Ovary (tissue), 7 donors: ENCODE measurements at regions not wholly inside any gene's neighbourhood (a gene's known extent, or its start where the extent isn't known, plus 50 kb on each side); places are given as distances from the start of the nearest gene placed in this dataset.

ENCODE experiments used
- DNase-seq, 5 donors: peaks; one replicate each; pipeline ENCODE4 v3.0.0-alpha.2; 2019 to 2020
- H3K27ac ChIP-seq, 2 donors: fragments of 200-600 bp; one replicate each; pipeline versions ENCODE4 v1.5.1 to v1.8.0; 2019 to 2022
- H3K27me3 ChIP-seq: fragments of 200-600 bp; one replicate; pipeline ENCODE4 v1.8.0; 2022
- H3K36me3 ChIP-seq: fragments of 200-600 bp; sonication (generic); one replicate; pipeline ENCODE4 v1.5.1; 2019
- H3K4me1 ChIP-seq: one replicate; pipeline ENCODE4 v1.8.1; 2013; ENCODE audit warnings: mild to moderate bottlenecking, moderate library complexity; ENCODE audit not compliant: insufficient read depth
- H3K4me3 ChIP-seq: fragments of 200-600 bp; sonication (generic); one replicate; pipeline ENCODE4 v1.5.1; 2017
- H3K9me3 ChIP-seq, 2 donors: fragments of 200-600 bp in 1 of 2; sonication (generic) in 1 of 2; one replicate each; pipeline versions ENCODE4 v1.5.1 to v1.8.1; 2013 to 2019; ENCODE audit warnings: mild to moderate bottlenecking in 1 of 2, moderate library complexity in 1 of 2
- EP300 ChIP-seq: sonication (generic); formaldehyde crosslinking; IDR thresholded peaks from one replicate; pipeline ENCODE4 v1.6.1; 2017; ENCODE audit warnings: antibody characterized with exemption
- POLR2A ChIP-seq: fragments of 450-650 bp; IDR thresholded peaks from one replicate; pipeline ENCODE4 v1.6.1; 2017; ENCODE audit warnings: antibody characterized with exemption, mild to moderate bottlenecking, moderate library complexity
- WGBS, 3 donors: extraction: QIAGEN DNeasy Blood & Tissue Kit in 1 of 3; methylation state at CpG; one replicate each; pipeline versions ENCODE4 v1.1.5 to v1.1.7; 2013 to 2017; 5-methylcytosine and 5-hydroxymethylcytosine counted together
- intact Hi-C, 4 donors: fragments of 100-400 bp; cut with DNase I; formaldehyde crosslinking; loops; one replicate each; pipeline versions ENCODE4 v1.11.0 to v1.15.1; 2022 to 2023
- TF ChIP-seq, protein P1 (sequence below), 3 donors: fragments of 450-650 bp in 2 of 3; fragments of 200-600 bp in 1 of 3; IDR thresholded peaks; one replicate each; pipeline versions ENCODE4 v1.5.1 to v1.8.0; 2016 to 2022; ENCODE audit warnings: antibody characterized with exemption in 3 of 3, mild to moderate bottlenecking in 1 of 3
- donor health status: DM: no; HTN: no; CAD: no; lungs with moderate emphysema.
- donor health status: DM: no; HTN: no; CAD: no.
- donor health status: Bipolar disorder and iron deficiency.
- donor health status: DM: no; HTN: no; CAD: no.
- donor health status: DM: yes; HTN: yes; CAD: no.

- Histone ChIP-seq H3K36me3 (no peaks in the 10 kb centered on the region), H3K4me1 (no peaks in the 10 kb centered on the region), H3K27ac (no peak overlapping the region), H3K4me3 (no peak overlapping the region), H3K9me3 (no peaks in the 10 kb centered on the region), H3K27me3 (no peaks in the 10 kb centered on the region)
- DNase-seq = no peak
- WGBS, 3 donors = 89 to 94% (median 91%) methylated on average over 4 of the region's 4 CpGs
- TF ChIP-seq EP300 = no peak
- TF ChIP-seq, protein P1, sequence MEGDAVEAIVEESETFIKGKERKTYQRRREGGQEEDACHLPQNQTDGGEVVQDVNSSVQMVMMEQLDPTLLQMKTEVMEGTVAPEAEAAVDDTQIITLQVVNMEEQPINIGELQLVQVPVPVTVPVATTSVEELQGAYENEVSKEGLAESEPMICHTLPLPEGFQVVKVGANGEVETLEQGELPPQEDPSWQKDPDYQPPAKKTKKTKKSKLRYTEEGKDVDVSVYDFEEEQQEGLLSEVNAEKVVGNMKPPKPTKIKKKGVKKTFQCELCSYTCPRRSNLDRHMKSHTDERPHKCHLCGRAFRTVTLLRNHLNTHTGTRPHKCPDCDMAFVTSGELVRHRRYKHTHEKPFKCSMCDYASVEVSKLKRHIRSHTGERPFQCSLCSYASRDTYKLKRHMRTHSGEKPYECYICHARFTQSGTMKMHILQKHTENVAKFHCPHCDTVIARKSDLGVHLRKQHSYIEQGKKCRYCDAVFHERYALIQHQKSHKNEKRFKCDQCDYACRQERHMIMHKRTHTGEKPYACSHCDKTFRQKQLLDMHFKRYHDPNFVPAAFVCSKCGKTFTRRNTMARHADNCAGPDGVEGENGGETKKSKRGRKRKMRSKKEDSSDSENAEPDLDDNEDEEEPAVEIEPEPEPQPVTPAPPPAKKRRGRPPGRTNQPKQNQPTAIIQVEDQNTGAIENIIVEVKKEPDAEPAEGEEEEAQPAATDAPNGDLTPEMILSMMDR (IDR thresholded peaks at IDR 0.05) = no peak
- no peak for TF ChIP-seq POLR2A
- intact Hi-C loops = no loop called here
Measured at GRCh38 chr3:174639406-174639805, 219.7 kb upstream of the NAALADL2 start.

- 86 to 88% (median 87%) methylated on average over 3 of the region's 3 CpGs for WGBS, 3 donors
- Histone ChIP-seq H3K4me3 (no peak overlapping the region), H3K4me1 (no peaks in the 10 kb centered on the region), H3K9me3 (no peaks in the 10 kb centered on the region), H3K36me3 (no peaks in the 10 kb centered on the region), H3K27me3 (no peaks in the 10 kb centered on the region), H3K27ac (no peak overlapping the region)
- no peak for DNase-seq
- intact Hi-C loops = no loop called here
- TF ChIP-seq POLR2A (no peak), EP300 (no peak)
- TF ChIP-seq, protein P1 (IDR thresholded peaks at IDR 0.05) = no peak
Measured at GRCh38 chr3:174639970-174640369, 219.2 kb upstream of the NAALADL2 start.

DNA sequence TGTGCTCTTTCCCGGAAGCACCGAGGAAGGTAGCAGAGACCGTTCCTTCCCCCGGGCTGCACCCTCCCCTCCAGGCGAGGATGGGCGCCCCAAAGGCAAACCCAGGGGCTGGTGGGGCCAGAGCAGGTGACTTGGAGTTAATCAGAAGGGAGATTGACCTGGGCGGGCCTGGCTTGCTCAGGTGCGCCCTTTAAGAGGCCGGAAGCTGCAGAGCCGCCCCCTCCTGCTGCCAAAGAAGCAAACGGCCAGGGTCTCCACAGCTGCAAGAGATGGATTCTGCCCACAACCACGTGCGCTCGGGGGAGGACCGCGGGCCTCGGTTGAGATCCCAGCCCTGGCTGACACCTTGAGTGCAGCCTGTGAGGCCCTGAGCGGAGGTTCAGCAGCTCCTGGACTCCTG, 218.2 kb upstream of the NAALADL2 start:
- Histone ChIP-seq H3K9me3 (no peaks in the 10 kb centered on the region), H3K4me3 (no peak overlapping the region), H3K36me3 (no peaks in the 10 kb centered on the region), H3K4me1 (no peaks in the 10 kb centered on the region), H3K27me3 (no peaks in the 10 kb centered on the region), H3K27ac (no peak overlapping the region)
- intact Hi-C loops = no loop called here
- no peak for DNase-seq
- TF ChIP-seq POLR2A (no peak), EP300 (no peak)
- TF ChIP-seq, protein P1 (IDR thresholded peaks at IDR 0.05) = no peak
- 95 to 96% (median 95%) methylated on average over 18 of the region's 18 CpGs for WGBS, 3 donors

- Histone ChIP-seq H3K9me3 (no peaks in the 10 kb centered on the region), H3K4me3 (no peak overlapping the region), H3K4me1 (no peaks in the 10 kb centered on the region), H3K27me3 (no peaks in the 10 kb centered on the region), H3K27ac (no peak overlapping the region), H3K36me3 (no peaks in the 10 kb centered on the region)
- intact Hi-C loops = no loop called here
- DNase-seq = no peak
- TF ChIP-seq, protein P1 (IDR thresholded peaks at IDR 0.05) = no peak
- TF ChIP-seq POLR2A (no peak), EP300 (no peak)
Measured at GRCh38 chr3:174644287-174644686, 214.8 kb upstream of the NAALADL2 start.

GRCh38 chr3:174651951-174652350, 207.2 kb upstream of the NAALADL2 start:
- Histone ChIP-seq H3K4me3 (no peak overlapping the region), H3K27me3 (no peaks in the 10 kb centered on the region), H3K4me1 (peaks cover under 1% of the 10 kb centered on the region), H3K27ac (no peak overlapping the region), H3K36me3 (no peaks in the 10 kb centered on the region), H3K9me3 (no peaks in the 10 kb centered on the region)
- no peak for DNase-seq
- TF ChIP-seq, protein P1 (IDR thresholded peaks at IDR 0.05) = no peak
- TF ChIP-seq POLR2A (no peak), EP300 (no peak)
- 93 to 98% (median 96%) methylated on average over 2 of the region's 2 CpGs for WGBS, 3 donors
- intact Hi-C loops = no loop called here
